ENCODE measurements at regions not wholly inside any gene's neighbourhood (a gene's known extent, or its start where the extent isn't known, plus 50 kb on each side); places are given as distances from the start of the nearest gene placed in this dataset.

- no peaks in the 10 kb centered on the region for H3K9me3 Mint-ChIP-seq (ENCODE audit: low read depth)
- CTCF ChIA-PET, result interaction anchor here (0.6 to 1.2 kb wide), 3 partner anchors 91 to 220 kb away, joined by 3 read pairs; no protein-coding TSS in a partner anchor
- no peaks in the 10 kb centered on the region for H3K27me3 Mint-ChIP-seq
- ATAC-seq (no peak), DNase-seq (no peak)
- H3K4me1 Mint-ChIP-seq, result no peaks in the 10 kb centered on the region
- H3K36me3 Mint-ChIP-seq, result no peaks in the 10 kb centered on the region
- no peak overlapping the region for H3K27ac Mint-ChIP-seq
- H3K4me3 Mint-ChIP-seq, result no peak overlapping the region
These were observed 217.8 kb upstream of the GSE1 start for GRCh38 chr16:85395207-85395912.

- Mint-ChIP-seq H3K4me1 (no peaks in the 10 kb centered on the region), H3K27me3 (no peaks in the 10 kb centered on the region), H3K36me3 (no peaks in the 10 kb centered on the region), H3K9me3 (ENCODE audit: low read depth) (no peaks in the 10 kb centered on the region), H3K27ac (no peak overlapping the region), H3K4me3 (no peak overlapping the region)
- CTCF ChIA-PET, result interaction anchor here (1.2 kb wide), 1 partner anchor 219 kb away, joined by 3 read pairs; no protein-coding TSS in a partner anchor
- no peak for DNase-seq
- ATAC-seq, result no peak
These were observed 216.9 kb upstream of the GSE1 start for GRCh38 chr16:85395913-85396878.

GRCh38 chr16:85396879-85397871 is 215.9 kb upstream of the GSE1 start:
- DNase-seq, result no peak

GRCh38 chr16:85398050-85398451 is 215.1 kb upstream of the GSE1 start:
- no peak for DNase-seq
- Mint-ChIP-seq H3K36me3 (no peaks in the 10 kb centered on the region), H3K9me3 (ENCODE audit: low read depth) (no peaks in the 10 kb centered on the region), H3K4me1 (no peaks in the 10 kb centered on the region), H3K27me3 (no peaks in the 10 kb centered on the region), H3K4me3 (no peak overlapping the region), H3K27ac (no peak overlapping the region)
- ATAC-seq, result no peak
- CTCF ChIA-PET, result no interaction called here

More at GRCh38 chr16:85396879-85397871, 215.9 kb upstream of the GSE1 start:
- no peaks in the 10 kb centered on the region for H3K4me1 Mint-ChIP-seq
- H3K27me3 Mint-ChIP-seq, result no peaks in the 10 kb centered on the region
- H3K27ac Mint-ChIP-seq, result no peak overlapping the region
- no peak overlapping the region for H3K4me3 Mint-ChIP-seq
- H3K9me3 Mint-ChIP-seq (ENCODE audit: low read depth), result no peaks in the 10 kb centered on the region
- ATAC-seq, result no peak
- CTCF ChIA-PET, result no interaction called here
- no peaks in the 10 kb centered on the region for H3K36me3 Mint-ChIP-seq

- no peaks in the 10 kb centered on the region for H3K36me3 Mint-ChIP-seq
- H3K27ac Mint-ChIP-seq, result no peak overlapping the region
- no peak for ATAC-seq
- no peak overlapping the region for H3K4me3 Mint-ChIP-seq
- DNase-seq, result no peak
- CTCF ChIA-PET, result interaction anchor here (1.4 kb wide), 1 partner anchor 21 kb away, joined by 4 read pairs; no protein-coding TSS in a partner anchor
- H3K9me3 Mint-ChIP-seq (ENCODE audit: low read depth), result no peaks in the 10 kb centered on the region
- no peaks in the 10 kb centered on the region for H3K27me3 Mint-ChIP-seq
- no peaks in the 10 kb centered on the region for H3K4me1 Mint-ChIP-seq
These were observed 214.2 kb upstream of the GSE1 start for GRCh38 chr16:85398688-85399582.

GRCh38 chr16:85399583-85400284 is 213.4 kb upstream of the GSE1 start:
- Mint-ChIP-seq H3K4me1 (no peaks in the 10 kb centered on the region), H3K27ac (no peak overlapping the region), H3K36me3 (no peaks in the 10 kb centered on the region), H3K27me3 (no peaks in the 10 kb centered on the region), H3K4me3 (no peak overlapping the region), H3K9me3 (ENCODE audit: low read depth) (no peaks in the 10 kb centered on the region)
- no peak for ATAC-seq
- CTCF ChIA-PET, result interaction anchor here (1.4 kb wide), 1 partner anchor 21 kb away, joined by 4 read pairs; no protein-coding TSS in a partner anchor
- no peak for DNase-seq

- Mint-ChIP-seq H3K36me3 (no peaks in the 10 kb centered on the region), H3K4me1 (no peaks in the 10 kb centered on the region), H3K9me3 (ENCODE audit: low read depth) (no peaks in the 10 kb centered on the region), H3K27ac (no peak overlapping the region), H3K27me3 (no peaks in the 10 kb centered on the region), H3K4me3 (no peak overlapping the region)
- CTCF ChIA-PET, result interaction anchor here (1.4 kb wide), 1 partner anchor 20 kb away, joined by 4 read pairs; no protein-coding TSS in a partner anchor
- no peak for ATAC-seq
- DNase-seq, result no peak
These were observed 212.6 kb upstream of the GSE1 start for GRCh38 chr16:85400305-85401205.

- Mint-ChIP-seq H3K4me3 (no peak overlapping the region), H3K9me3 (ENCODE audit: low read depth) (no peaks in the 10 kb centered on the region), H3K27ac (no peak overlapping the region), H3K4me1 (no peaks in the 10 kb centered on the region), H3K36me3 (no peaks in the 10 kb centered on the region), H3K27me3 (no peaks in the 10 kb centered on the region)
- CTCF ChIA-PET, result no interaction called here
- no peak for DNase-seq
- no peak for ATAC-seq
These were observed 211.7 kb upstream of the GSE1 start for GRCh38 chr16:85401370-85401916.

- CTCF ChIA-PET, result interaction anchor here (1.1 to 1.4 kb wide), 2 partner anchors 8 to 19 kb away, joined by 3 to 5 read pairs; no protein-coding TSS in a partner anchor
- H3K4me3 Mint-ChIP-seq, result no peak overlapping the region
- no peaks in the 10 kb centered on the region for H3K27me3 Mint-ChIP-seq
- H3K4me1 Mint-ChIP-seq, result no peaks in the 10 kb centered on the region
- DNase-seq, result no peak
- H3K9me3 Mint-ChIP-seq (ENCODE audit: low read depth), result no peaks in the 10 kb centered on the region
- ATAC-seq, result no peak
- no peaks in the 10 kb centered on the region for H3K36me3 Mint-ChIP-seq
- H3K27ac Mint-ChIP-seq, result no peak overlapping the region
These were observed 211.0 kb upstream of the GSE1 start for GRCh38 chr16:85401917-85402766.

Measured in activated CD8-positive, alpha-beta memory T cell treated with anti-CD3 and anti-CD28 coated beads, Interleukin-2, amount 10 ng/mL, durations not matched to agents 7 days and 5 days (primary cell).